Medulla oblongata (tissue), 1 donor: ENCODE measurements at regions not wholly inside any gene's neighbourhood (a gene's known extent, or its start where the extent isn't known, plus 50 kb on each side); places are given as distances from the start of the nearest gene placed in this dataset.
A peak's percentile ranks its signal among the peaks of the same experiment; 100 is the strongest.

Experiments used
- DNase-seq: peaks from one replicate; pipeline ENCODE4 v3.0.0-alpha.2; 2015; ENCODE audit errors: extremely low spot score

DNA sequence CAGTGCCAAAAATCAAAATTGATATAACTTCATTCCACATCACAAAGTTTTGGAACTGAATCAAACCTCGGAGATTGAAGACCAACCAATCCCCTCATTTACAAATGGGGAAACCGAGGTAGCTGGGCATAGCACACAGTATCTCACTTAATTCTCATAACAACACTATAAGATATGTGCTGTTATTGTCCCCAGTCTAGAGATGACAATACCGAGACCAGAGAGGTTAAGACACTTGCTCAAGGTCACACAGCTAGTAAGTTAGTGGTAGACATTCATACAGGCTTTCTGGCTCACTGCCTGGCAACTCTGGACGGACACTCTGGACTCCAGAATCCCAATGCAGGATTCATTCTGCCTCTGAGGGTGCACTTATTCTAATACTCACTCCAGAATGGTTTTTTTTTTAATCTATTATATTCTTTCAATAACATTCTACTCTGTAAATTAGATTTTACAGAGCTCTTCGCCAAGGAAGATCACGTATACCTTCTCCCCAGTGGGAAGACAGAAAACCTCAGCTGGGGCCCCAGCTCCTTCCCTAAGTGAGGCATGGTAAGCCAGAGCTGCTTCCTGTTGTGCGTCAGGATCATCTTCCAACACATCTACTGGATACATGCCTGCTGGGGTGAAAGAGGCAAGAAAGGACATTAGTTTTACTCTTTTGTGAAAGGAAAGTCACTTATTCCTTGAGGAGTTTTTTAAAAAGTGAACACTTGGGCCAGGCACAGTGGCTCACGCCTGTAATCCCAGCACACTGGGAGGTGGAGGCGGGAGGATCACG is 128.4 kb upstream of the IGF1R start:
- no peak for DNase-seq

DNA sequence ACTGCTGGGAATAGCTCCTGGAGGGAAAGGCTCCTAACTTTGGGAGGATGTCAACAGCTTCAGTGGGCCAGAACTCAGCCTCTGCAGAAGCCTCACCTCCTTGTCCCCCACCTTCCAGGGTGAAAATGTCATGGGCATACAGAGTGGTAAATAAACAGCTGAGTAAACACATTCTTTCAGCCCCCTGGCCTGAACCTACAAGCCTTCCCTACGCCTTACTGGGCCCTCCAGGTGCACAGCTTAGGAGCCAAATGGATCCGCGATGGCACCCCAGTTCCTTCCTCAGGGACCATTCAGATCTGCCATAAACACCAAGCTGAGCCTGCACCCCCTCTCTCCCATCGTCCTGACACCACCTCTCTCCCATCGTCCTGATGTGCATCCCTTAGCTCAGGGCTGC is 126.2 kb upstream of the IGF1R start:
- DNase-seq = no peak

GRCh38 chr15:98523912-98524662 is 124.3 kb upstream of the IGF1R start:
- DNase-seq = no peak

DNA sequence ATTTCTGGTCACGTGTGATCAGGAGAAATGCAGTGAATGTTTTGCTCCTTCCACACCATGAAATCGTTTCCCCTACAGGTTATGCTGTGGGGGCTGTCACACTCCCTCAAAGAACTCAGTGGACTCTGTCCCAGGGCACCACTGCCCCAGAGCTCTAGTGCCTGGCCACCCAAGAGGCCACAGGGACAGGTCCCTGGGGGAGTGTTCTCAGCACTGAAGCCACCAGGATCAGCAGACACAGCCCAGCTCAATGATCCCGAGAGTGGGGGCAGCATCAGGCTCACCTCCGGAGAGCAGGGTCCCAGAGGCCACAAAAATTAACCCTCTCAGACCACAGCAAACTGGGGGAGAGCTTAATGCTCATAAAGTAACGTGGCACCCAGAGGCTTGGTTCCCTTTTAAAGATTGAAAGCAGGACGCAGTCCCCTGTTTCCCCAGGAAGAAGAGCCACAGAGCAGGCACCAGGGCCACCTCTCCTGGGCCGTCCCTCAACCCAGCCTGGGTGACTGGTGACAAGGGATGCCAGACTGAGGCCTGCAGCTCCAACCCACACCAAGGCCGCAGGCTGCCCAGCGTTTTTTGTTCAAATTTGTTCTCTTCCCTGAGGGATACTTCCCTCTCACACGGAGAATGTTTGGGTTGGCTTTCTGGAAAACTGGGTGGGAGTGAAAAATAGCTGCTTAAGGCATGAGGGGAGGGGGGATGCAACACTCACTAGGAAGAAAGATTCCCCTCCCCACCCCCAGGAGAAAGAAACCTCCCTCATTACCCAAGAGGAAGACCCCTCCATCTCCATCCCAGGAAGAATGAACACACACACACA is 123.3 kb upstream of the IGF1R start:
- no peak for DNase-seq

GRCh38 chr15:98525661-98526001 is 122.7 kb upstream of the IGF1R start:
- DNase-seq = no peak

DNA sequence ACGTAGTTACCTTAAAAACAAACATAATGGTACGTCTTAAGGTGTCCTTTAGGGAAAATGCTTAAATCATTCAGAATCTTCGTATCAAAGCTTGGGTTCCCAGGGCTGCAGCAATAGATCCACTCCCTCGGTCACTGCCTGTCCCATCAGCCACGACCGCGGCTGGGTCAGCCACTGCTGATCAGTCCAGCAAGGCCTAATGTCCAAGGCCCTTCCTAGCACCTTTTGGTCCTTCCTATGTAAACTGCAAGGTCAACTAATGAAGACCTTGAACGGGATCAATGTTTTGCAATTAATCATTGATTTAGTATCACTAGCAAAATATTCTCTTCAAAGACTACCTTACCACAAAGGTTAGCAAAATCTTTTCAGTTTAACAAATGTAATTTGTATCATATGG is 122.2 kb upstream of the IGF1R start:
- DNase-seq = no peak

- DNase-seq = no peak
Observed at GRCh38 chr15:98528046-98528725, 120.2 kb upstream of the IGF1R start.

DNA sequence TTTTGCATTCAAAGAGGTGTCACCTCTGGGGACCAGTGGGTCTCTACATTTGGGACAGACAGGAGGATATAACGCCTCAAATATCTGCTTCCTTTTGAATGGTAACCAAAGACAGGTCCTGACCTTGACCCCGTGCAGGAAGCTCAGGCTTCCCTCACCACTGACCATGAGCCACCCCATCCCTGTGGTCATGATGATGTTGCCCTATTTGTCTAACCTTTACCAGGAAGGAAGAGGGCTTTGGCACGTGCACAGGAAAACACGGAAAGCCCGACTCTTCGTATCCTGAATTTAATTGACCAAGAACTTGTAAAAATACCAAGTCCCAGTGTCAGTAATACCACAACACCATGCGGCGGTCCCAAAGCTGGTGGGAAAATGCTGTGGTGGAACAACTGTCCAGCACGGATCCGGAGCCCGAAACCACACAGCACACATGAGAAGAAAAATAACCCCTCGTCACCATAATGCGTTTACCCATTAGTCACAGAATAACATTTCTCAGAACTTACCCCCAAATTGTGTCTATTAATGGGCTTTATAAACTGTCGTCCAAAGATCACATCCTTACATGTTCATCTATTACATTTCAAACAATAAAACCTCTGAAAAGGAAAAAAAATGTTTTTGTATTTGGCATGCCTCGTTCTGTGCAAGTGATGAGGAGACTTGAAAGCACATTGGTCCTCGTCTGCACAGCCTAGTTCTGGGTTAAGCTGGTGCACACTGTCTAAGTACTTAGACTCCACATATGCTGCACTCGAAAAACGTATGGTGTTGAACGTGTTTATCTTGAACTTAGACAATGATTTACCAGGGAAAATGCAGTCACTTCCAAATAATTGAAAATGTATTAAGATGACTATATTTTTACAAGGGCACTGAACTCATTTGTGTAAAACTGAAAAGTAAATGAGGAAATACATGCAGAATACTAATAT is 118.9 kb upstream of the IGF1R start:
- no peak for DNase-seq

DNA sequence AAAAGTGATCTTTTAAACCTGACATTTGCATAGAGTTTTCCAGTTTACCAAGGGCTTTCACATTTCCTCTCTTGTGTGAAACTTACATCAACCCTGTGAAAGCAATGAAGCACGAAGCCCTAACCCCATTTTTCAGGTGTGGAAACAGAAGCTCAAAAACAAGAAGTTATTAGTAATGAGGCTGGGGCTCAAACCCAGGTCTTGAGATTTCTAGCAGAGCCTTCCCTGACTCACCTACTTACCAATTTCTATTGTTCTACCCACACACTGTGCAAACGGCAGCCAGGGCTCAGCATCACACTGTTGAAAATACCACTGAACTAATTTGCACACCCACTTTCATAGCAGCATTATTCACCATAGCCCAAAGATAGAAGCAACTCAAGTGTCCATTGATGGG is 117.8 kb upstream of the IGF1R start:
- DNase-seq = no peak

DNA sequence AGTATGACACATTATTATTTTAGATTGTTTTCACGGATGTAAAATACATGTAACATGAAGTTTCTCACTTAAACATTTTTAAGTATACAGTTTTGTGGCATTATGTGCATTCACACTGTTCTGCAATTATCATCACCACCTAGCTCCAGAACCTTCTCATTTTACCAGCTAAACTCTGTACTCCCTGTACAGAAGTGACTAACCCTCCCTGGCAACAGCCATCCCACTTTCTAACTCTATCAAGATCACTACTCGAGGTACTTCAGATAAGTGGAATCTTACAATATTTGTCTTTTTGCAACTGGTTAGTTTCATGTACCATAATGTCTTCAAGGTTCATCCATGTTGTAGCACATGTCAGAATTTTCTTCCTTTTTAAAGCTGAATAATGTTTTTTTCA is 116.3 kb upstream of the IGF1R start:
- no peak for DNase-seq

GRCh38 chr15:98536976-98537375 is 111.4 kb upstream of the IGF1R start:
- DNase-seq = no peak

- no peak for DNase-seq
Observed at GRCh38 chr15:98537516-98538060, 110.8 kb upstream of the IGF1R start.

- no peak for DNase-seq
Observed at GRCh38 chr15:98541519-98541918, 106.8 kb upstream of the IGF1R start.

GRCh38 chr15:98543237-98543636 is 105.1 kb upstream of the IGF1R start:
- no peak for DNase-seq

DNA sequence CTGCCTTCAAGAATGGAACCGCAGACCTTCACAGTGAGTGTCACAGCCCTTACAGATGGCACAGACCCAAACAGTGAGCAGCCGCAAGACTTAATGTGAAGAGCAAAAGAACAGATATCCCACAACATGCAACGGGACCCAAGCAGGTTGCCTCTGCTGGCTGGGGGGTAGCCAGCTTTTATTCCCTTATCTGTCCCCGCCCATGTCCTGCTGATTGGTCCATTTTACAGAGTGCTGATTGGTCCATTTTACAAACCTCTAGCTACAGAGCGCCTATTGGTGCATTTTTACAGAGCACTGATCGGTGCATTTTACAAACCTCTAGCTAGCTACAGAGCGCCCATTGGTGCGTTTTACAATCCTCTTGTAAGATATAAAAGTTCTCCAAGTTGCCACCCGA is 102.0 kb upstream of the IGF1R start:
- no peak for DNase-seq

DNA sequence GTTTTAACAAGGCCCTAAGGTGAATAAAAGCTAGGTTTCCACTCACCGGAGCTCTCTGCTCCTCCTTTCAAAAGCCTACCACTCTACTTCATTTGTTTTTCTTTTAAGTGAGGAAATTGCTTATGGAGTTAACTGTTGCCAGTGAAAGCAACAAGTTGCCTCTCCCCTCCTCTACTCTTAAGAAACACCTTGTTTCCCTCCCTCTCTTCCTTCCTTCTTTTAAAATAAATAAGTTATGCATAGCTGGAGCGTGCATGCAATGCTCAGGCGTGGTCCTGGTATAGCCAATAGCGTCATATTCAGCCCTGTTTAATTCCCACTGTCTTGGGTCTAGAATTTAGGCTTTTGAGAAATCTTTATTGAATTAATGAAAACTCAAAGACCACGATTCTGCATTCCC is 101.1 kb upstream of the IGF1R start:
- DNase-seq = no peak

DNA sequence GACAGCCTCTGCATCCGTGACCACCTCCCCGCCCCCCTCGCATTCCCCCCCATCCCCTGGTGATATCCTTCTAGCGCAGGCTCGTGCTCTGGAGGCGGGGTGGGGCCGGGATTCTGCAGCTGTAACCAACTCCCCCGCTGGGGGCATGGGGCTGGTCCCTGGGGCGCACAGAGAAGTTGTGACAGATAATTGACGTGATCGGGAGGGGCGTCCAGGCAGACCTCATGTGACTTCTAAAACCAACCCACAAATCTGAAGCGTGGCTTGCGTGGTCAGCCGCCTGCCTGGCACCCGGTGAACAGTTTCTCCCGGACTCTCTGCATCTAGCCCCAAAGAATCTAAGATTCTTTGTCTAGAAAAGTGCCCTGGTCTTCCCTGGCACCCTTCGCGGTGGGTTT is 100.6 kb upstream of the IGF1R start:
- peak; percentile 32 for DNase-seq

DNA sequence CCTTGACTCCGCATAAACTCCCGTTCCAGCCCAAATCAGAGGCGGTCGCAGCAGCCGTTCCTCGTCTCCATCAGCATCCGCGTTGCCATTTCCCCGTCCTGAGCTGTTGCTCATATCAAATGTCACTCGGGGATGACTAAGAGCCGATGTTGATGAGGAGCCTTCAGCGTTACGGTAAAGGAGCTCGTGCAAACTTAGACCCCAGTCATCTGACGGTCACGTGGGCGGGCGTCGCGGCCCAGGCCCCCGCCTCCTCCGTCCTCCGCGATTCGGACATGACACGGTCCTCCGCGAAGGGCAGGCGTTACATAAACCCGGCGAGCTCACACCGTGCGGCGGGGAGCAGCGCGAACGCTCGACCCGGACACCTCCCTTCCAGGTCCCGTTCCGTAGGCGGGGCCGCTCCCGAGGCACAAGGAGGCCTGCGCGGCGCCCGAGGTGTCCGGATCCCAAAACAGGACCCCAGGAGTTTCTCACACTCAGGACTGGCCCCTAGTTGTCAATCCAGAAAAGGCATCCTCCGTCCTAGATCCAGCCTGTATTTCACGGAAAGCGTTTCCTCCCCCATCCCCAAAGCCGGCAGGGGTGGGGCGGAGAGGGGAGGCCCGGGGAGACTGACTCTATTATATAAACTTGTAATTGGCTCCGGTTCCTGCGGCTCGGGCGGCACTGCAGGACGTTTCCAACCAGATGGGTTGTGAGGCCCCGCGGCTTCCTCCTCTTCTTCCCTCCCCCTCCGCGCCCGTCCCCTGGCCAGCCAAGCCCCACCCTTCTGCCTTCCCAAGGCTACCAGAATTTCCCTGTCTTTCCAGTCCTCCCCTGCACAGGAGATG is 100.0 kb upstream of the IGF1R start:
- DNase-seq = peak; percentile 57

- DNase-seq = no peak
Observed at GRCh38 chr15:98549003-98549402, 99.3 kb upstream of the IGF1R start.

DNA sequence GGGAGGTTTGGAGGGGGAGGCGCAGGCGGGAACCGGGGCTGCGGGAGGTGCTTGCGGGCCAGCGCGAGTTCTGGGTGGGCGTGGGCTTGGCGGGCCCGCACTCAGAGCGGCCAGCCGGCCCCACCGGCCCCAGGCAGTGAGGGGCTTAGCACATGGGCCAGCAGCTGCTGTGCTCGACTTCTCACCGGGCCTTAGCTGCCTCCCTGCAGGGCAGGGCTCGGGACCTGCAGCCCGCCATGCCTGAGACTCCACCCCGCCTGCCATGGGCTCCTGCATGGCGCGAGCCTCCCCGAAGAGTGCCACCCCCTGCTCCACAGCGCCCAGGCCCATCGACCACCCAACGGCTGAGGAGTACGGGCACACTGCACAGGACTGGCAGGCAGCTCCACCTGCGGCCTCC is 98.6 kb upstream of the IGF1R start:
- DNase-seq = no peak
